HG02678 (cell line): ENCODE measurements at regions not wholly inside any gene's neighbourhood (a gene's known extent, or its start where the extent isn't known, plus 50 kb on each side); places are given as distances from the start of the nearest gene placed in this dataset.
"Not testable (repeated sequence)": the region's sequence is repeated elsewhere in the genome, so short reads cannot be mapped to it uniquely, and the experiment has no call there.

ENCODE experiments used
- ATAC-seq: cut with Tn5 transposase; IDR thresholded peaks from one replicate; pipeline ENCODE4 v1.9.1; 2021; ENCODE audit warnings: mild to moderate bottlenecking, moderate library complexity; ENCODE audit not compliant: unreplicated experiment

DNA sequence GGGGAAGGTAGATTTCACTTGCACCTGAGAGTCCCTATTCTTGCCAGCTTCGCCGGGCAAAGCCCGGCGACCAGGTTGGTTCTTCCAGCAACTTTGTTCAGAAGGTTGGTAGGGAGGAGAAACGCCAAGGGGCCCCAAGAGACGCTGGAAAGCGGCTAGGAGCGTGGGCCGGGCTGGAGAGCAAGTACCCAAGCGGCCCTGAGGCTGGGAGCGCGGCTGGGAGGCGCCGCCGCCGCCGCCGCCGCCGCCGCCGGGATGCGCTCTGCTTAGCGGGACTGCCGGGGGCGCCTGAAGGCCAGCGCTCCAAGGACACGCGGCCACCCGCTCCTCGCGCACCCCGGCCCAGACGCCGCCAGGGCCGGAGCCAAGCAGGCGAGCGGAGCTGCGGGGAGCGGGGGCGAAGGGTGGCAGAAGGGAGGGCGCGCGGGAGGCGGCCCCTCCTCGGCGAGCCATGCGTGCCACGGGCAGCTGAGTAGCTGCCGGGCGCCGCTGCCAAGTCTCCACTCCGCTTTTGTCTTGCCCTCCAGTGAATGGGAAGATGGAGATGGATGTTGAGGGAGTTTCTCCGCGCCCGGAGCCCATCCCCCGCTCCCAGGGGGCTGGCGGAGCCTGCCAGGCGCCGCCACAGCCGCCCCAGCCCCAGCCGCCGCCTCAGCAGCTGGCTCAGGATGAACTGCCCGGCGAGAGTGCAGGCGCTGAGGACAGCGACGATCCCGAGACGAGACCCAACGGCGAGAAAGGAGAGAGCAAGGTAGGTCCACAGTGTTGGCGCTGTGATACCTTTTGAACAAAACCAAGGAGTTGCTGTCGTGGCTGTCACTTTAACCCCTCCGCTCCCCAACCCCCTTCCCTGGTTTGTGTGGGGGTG lies 227.4 kb upstream of the AZI2 start:
- no peak for ATAC-seq

- no peak for ATAC-seq
Measured at GRCh38 chr3:28576614-28577200, 228.1 kb upstream of the AZI2 start.

DNA sequence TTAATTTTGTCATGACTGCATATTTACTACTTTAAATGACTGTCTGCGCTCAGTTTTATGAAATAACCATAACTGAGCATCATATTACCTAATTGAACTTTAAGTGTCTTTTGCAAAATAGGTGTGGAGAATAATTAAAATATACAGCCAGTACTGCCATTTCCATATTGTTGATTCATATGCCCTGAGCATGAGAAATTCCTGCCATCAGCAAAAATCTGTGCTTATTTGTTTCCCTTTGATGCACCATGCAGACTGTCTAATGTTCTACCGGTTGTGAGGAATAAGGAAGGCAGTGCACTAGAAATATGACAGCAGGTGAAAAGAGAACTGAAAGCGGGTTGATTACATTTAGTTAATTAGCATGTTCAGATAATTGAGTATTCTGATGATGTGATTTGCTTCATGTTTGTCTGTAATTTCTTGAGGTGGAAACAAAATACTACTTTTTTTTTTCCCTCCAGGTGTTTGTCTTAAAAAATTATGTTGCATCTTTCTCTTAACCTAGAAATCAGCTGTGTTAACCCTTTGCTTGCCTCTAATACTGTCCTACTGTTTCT lies 229.4 kb upstream of the AZI2 start:
- no peak for ATAC-seq

DNA sequence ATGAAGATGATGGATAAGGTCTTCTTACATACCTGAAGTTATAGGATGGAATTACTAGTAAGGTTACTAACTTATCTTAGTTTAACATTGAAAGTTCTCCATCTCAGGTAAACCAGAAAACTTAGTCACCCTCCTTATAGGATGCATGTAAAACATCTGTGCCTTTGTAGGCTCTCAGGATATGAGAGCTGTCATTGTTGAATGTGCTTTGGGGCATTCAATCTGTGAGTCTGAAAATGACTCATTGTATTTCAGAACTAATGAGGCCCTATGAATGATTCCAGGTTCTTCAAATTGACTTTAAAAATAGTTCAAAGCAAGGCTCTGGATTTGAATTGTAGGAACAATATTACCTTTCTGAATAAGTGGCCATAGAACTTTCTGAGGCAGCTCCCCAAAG lies 237.7 kb upstream of the AZI2 start:
- ATAC-seq = no peak

GRCh38 chr3:28587723-28588122 lies 239.1 kb upstream of the AZI2 start:
- no peak for ATAC-seq

- no peak for ATAC-seq
Measured at GRCh38 chr3:28590216-28590615, 241.6 kb upstream of the AZI2 start.

DNA sequence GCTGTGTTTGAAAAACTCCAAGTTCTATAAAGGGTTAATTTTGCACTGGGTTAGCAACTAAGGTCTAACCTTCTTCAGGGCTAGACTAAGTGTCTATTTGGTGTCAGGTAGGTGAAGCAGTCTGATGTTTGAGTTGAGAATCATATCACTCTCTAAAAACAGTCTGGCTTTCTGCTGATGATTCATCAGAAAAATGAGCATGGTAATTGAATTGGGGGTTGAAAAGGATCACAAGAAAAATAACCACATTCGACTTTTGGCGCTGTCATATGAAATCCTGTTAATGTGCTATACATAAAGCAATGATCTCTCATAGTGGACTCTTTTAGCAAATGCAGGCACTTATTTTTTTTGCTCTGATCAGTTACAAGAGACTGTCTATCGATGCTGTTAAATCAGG lies 242.2 kb upstream of the AZI2 start:
- no peak for ATAC-seq

- ATAC-seq = no peak
Measured at GRCh38 chr3:28595372-28595771, 246.7 kb upstream of the AZI2 start.

- no peak for ATAC-seq
Measured at GRCh38 chr3:28597452-28597851, 248.8 kb upstream of the AZI2 start.

- no peak for ATAC-seq
Measured at GRCh38 chr3:28598165-28598564, 249.5 kb upstream of the AZI2 start.

DNA sequence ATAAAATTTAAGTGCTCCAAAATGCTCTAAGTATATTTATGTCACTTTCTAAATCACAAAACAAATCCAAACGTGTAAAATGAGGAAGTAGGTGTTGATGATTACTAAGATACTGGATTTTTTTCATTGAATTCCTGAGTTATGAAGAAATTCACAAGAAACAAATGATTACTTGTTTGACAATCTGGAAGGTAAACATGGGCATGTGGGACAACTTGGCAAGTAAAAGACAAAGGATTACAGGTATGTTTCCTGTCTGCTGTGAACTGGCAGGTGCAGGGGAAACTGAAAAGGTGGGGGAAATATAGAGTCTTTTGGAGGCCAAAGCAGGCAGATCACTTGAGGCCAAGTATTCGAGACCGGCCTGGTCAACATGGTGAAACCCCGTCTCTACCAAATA lies 252.7 kb upstream of the AZI2 start:
- ATAC-seq = no peak

DNA sequence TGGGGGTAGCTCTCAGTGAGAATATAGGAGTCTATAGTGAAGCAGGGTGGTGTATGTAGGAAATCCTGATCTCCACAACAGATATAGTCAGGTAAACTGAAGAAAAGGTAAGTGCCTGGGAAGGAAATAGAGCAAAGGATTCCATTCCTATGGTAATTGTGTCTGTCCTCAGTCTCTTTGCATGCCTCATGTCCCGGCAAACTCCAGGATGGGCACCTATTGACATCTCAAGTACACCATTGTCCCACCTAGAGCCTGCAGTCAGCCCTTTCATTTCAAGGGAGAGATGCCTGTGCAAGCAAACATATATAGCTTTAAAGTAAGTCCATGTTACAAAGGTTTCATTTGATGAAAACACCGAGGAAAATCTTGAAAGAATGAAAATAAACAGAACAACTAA lies 257.7 kb upstream of the AZI2 start:
- no peak for ATAC-seq

GRCh38 chr3:28612232-28612631 lies 263.6 kb upstream of the AZI2 start:
- no peak for ATAC-seq

DNA sequence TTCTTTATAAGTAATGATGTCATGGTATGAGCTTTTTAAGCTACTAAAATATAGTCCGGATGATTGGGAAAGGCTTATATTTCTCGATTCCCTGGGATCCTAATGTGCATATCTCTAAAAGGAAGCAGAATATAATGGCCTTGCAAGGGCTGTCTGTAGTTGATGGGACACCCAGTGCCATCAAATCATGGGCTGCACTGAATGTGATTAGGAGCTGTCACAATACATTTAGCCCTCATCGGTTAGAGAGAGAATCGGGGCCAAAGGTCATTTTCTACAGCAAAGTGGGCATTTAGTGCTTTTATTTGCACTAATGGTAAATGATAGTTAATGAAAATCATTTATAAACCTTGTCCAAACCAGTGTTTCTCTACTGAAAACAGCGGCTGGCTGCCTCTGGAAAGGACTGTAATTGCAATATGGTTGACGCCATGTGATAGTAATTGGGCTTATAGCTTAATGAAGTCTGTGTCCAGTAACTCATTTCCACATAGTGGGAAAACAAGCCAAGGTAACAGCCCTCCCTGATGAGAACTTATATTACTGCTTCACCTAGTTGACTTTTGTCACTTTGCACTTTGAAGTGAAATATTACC lies 265.0 kb upstream of the AZI2 start:
- ATAC-seq = no peak

DNA sequence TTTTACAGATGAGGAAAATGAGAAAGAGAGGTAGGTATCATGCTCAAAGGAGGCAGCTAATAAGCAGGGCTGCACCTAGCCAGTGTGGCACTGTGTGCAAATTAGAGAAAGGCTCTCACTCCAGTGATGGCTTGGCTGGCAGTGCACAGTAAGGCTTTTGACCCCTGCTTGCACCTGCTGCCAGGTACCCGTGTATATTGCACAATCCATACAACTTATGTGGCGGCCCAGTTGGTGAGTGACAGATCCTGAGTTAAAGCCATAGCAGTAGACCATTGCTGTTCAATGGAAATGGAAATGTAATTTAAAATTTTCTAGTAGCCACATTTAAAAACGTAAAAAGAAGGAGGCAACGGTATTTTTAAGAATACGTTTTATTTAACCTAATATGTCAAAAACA lies 266.4 kb upstream of the AZI2 start:
- ATAC-seq = no peak

- no peak for ATAC-seq
Measured at GRCh38 chr3:28615971-28616370, 267.3 kb upstream of the AZI2 start.

DNA sequence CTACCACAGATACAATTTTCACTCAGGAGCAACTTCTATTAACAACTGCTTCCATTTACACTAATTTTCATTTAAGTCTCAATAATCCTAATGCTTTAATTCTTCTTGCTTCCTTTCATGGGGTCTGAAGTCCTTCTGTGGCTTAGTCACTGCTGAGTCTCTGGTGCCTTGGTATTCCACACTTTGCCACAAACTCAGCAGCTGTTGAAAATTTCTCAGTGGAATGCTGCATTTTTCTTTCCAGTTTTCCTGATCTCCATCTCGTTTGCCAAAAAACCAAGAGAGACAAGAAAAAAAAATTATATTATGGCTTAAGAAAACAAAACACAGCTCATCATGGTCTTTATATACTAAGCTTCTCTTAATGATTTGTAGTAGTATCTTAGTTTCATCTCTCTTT lies 269.2 kb upstream of the AZI2 start:
- no peak for ATAC-seq

DNA sequence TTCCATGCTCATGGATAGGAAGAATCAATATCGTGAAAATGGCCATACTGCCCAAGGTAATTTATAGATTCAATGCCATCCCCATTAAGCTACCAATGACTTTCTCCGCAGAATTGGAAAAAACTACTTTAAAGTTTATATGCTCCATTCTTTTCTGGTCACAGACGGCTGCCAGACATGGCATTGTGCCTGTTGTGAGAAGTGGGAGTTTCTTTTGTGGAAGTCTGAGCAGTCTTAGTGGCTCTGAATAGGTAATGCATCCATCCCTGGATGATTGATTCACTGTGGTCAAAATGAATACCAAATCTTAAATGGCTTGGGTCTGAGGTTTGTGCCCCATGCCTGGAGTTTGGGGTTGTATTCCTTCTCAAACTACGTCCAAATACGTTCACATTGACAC lies 274.5 kb upstream of the AZI2 start:
- ATAC-seq = no peak

DNA sequence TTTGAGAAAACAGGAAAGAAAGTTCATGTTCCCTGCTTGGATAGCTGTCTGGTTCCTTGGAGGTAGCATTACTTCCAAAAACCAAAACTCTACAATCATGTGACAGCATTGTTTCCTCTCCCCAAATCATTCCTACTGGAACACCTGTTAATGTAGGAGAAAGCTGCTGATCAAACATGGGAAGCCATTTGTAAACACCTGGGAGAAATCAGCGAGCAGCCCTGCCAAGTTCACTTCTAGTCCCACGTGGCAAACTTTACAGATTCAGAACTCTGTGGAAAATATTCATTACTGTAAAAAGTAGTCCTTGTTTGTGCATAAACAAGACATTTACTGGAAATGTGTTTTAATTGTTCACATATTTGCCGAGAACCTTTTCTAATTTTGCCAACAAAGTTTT lies 275.5 kb upstream of the AZI2 start:
- ATAC-seq = no peak

DNA sequence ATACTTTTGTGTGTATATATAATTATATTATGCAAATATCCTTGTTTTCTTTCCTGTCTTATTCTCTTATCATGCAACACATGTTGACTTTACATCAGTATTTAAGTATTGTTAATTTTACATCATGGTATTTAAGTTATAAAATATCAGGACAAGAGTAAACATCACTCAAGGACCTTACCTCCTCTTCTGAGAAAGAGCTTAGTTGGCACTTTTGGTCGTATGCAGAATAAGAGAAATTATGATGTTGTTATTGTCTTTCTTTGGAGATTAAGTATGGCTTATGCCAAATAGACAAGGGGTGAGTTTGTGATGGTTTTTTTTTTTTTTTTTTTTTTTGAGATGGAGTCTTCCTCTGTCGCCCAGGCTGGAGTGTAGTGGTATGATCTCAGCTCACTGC lies 279.2 kb upstream of the AZI2 start:
- ATAC-seq = not testable (repeated sequence)

GRCh38 chr3:28634019-28634418 lies 285.4 kb upstream of the AZI2 start:
- no peak for ATAC-seq

- no peak for ATAC-seq
Measured at GRCh38 chr3:28637742-28638141, 289.1 kb upstream of the AZI2 start.
